Dendritic cell treated with granulocyte-macrophage colony-stimulating factor and Interleukin-4, amounts not matched to agents 40 ng/mL and 50 ng/mL, for 4 days (primary cell): ENCODE measurements at regions not wholly inside any gene's neighbourhood (a gene's known extent, or its start where the extent isn't known, plus 50 kb on each side); places are given as distances from the start of the nearest gene placed in this dataset.

ENCODE experiments used
- H3K27ac Mint-ChIP-seq: one replicate; pipeline ENCODE4 v1.8.0; 2022; ENCODE audit warnings: mild to moderate bottlenecking, mixed read lengths
- H3K27me3 Mint-ChIP-seq: one replicate; pipeline ENCODE4 v1.8.0; 2022; ENCODE audit warnings: mild to moderate bottlenecking, mixed read lengths
- H3K36me3 Mint-ChIP-seq: one replicate; pipeline ENCODE4 v1.8.0; 2022; ENCODE audit warnings: low read depth, mixed read lengths
- H3K4me1 Mint-ChIP-seq: one replicate; pipeline ENCODE4 v1.8.0; 2022; ENCODE audit warnings: low read depth, mixed read lengths
- H3K4me3 Mint-ChIP-seq: one replicate; pipeline ENCODE4 v1.8.0; 2022; ENCODE audit warnings: mild to moderate bottlenecking, moderate library complexity, mixed read lengths
- H3K9me3 Mint-ChIP-seq: one replicate; pipeline ENCODE4 v1.8.0; 2022; ENCODE audit warnings: mixed read lengths
- intact Hi-C: fragments of 100-400 bp; cut with micrococcal nuclease; formaldehyde crosslinking; loops from one replicate; pipeline ENCODE4 v1.15.0; 2022

GRCh38 chr11:86749821-86750401, 50.4 kb upstream of the PRSS23 start:
- H3K36me3 Mint-ChIP-seq, result no peaks in the 10 kb centered on the region
- peaks cover 6% of the 10 kb centered on the region for H3K4me1 Mint-ChIP-seq
- H3K27me3 Mint-ChIP-seq, result peaks cover 6% of the 10 kb centered on the region
- intact Hi-C loops, result loop anchor here (10.0 kb wide), 1 partner anchor 75 kb away; the partner anchor contains the start of gene ME3
- peaks cover 6% of the 10 kb centered on the region for H3K9me3 Mint-ChIP-seq
- no peak overlapping the region for H3K27ac Mint-ChIP-seq
- H3K4me3 Mint-ChIP-seq, result no peak overlapping the region

- intact Hi-C loops, result loop anchor here (10.0 kb wide), 1 partner anchor 75 kb away; the partner anchor contains the start of gene ME3
- Mint-ChIP-seq H3K27me3 (peaks cover 6% of the 10 kb centered on the region), H3K36me3 (no peaks in the 10 kb centered on the region), H3K4me1 (peaks cover 6% of the 10 kb centered on the region), H3K9me3 (peaks cover 8% of the 10 kb centered on the region), H3K4me3 (no peak overlapping the region), H3K27ac (no peak overlapping the region)
Measured at GRCh38 chr11:86749376-86749775, 51.0 kb upstream of the PRSS23 start.

GRCh38 chr11:86748296-86748695, 52.0 kb upstream of the PRSS23 start:
- Mint-ChIP-seq H3K4me3 (no peak overlapping the region), H3K27me3 (peaks cover 6% of the 10 kb centered on the region), H3K9me3 (peaks cover 8% of the 10 kb centered on the region), H3K27ac (no peak overlapping the region), H3K4me1 (peaks cover 12% of the 10 kb centered on the region), H3K36me3 (no peaks in the 10 kb centered on the region)
- intact Hi-C loops, result loop anchor here (10.0 kb wide), 1 partner anchor 73 kb away; the partner anchor contains the start of gene ME3

- H3K9me3 Mint-ChIP-seq, result peaks cover 8% of the 10 kb centered on the region
- no peak overlapping the region for H3K27ac Mint-ChIP-seq
- H3K36me3 Mint-ChIP-seq, result no peaks in the 10 kb centered on the region
- peaks cover 17% of the 10 kb centered on the region for H3K4me1 Mint-ChIP-seq
- intact Hi-C loops, result loop anchor here (10.0 kb wide), 1 partner anchor 73 kb away; the partner anchor contains the start of gene ME3
- H3K4me3 Mint-ChIP-seq, result no peak overlapping the region
- peaks cover 6% of the 10 kb centered on the region for H3K27me3 Mint-ChIP-seq
Measured at GRCh38 chr11:86747801-86748200, 52.5 kb upstream of the PRSS23 start.

- Mint-ChIP-seq H3K4me3 (no peak overlapping the region), H3K4me1 (peaks cover 30% of the 10 kb centered on the region), H3K27ac (no peak overlapping the region), H3K36me3 (no peaks in the 10 kb centered on the region), H3K27me3 (peaks cover 6% of the 10 kb centered on the region), H3K9me3 (peaks cover 8% of the 10 kb centered on the region)
- intact Hi-C loops, result loop anchor here (10.0 kb wide), 1 partner anchor 72 kb away; the partner anchor contains the start of gene ME3
Measured at GRCh38 chr11:86746514-86746913, 53.8 kb upstream of the PRSS23 start.

GRCh38 chr11:86745571-86745970, 54.8 kb upstream of the PRSS23 start:
- Mint-ChIP-seq H3K9me3 (peaks cover 8% of the 10 kb centered on the region), H3K4me3 (no peak overlapping the region), H3K27ac (no peak overlapping the region), H3K27me3 (peaks cover 6% of the 10 kb centered on the region), H3K4me1 (peaks cover 40% of the 10 kb centered on the region), H3K36me3 (no peaks in the 10 kb centered on the region)
- intact Hi-C loops, result loop anchor here (10.0 kb wide), 1 partner anchor 71 kb away; the partner anchor contains the start of gene ME3

GRCh38 chr11:86743223-86744118, 56.9 kb upstream of the PRSS23 start:
- Mint-ChIP-seq H3K36me3 (no peaks in the 10 kb centered on the region), H3K9me3 (peaks cover 8% of the 10 kb centered on the region), H3K27ac (peak overlapping the region; percentile 70), H3K4me3 (no peak overlapping the region), H3K27me3 (no peaks in the 10 kb centered on the region), H3K4me1 (peaks cover 61% of the 10 kb centered on the region)
- intact Hi-C loops, result loop anchor here (10.0 kb wide), 1 partner anchor 69 kb away; the partner anchor contains the start of gene ME3

GRCh38 chr11:86741839-86742805, 58.2 kb upstream of the PRSS23 start:
- peak overlapping the region; percentile 70 for H3K27ac Mint-ChIP-seq
- peaks cover 71% of the 10 kb centered on the region for H3K4me1 Mint-ChIP-seq
- no peaks in the 10 kb centered on the region for H3K36me3 Mint-ChIP-seq
- intact Hi-C loops, result loop anchor here (10.0 kb wide), 1 partner anchor 67 kb away; the partner anchor contains the start of gene ME3
- peaks cover 8% of the 10 kb centered on the region for H3K9me3 Mint-ChIP-seq
- no peaks in the 10 kb centered on the region for H3K27me3 Mint-ChIP-seq
- H3K4me3 Mint-ChIP-seq, result no peak overlapping the region

- intact Hi-C loops, result loop anchor here (10.0 kb wide), 1 partner anchor 67 kb away; the partner anchor contains the start of gene ME3
- Mint-ChIP-seq H3K27ac (peak overlapping the region; percentile 89), H3K9me3 (peaks cover 8% of the 10 kb centered on the region), H3K4me3 (no peak overlapping the region), H3K36me3 (no peaks in the 10 kb centered on the region), H3K4me1 (peaks cover 78% of the 10 kb centered on the region), H3K27me3 (no peaks in the 10 kb centered on the region)
Measured at GRCh38 chr11:86741484-86741835, 58.9 kb upstream of the PRSS23 start.

GRCh38 chr11:86740628-86741483, 59.5 kb upstream of the PRSS23 start:
- intact Hi-C loops, result loop anchor here (10.0 kb wide), 1 partner anchor 66 kb away; the partner anchor contains the start of gene ME3
- H3K27ac Mint-ChIP-seq, result peak overlapping the region; percentile 89
- H3K4me1 Mint-ChIP-seq, result peaks cover 78% of the 10 kb centered on the region
- H3K9me3 Mint-ChIP-seq, result peaks cover 8% of the 10 kb centered on the region
- no peaks in the 10 kb centered on the region for H3K36me3 Mint-ChIP-seq
- no peaks in the 10 kb centered on the region for H3K27me3 Mint-ChIP-seq
- no peak overlapping the region for H3K4me3 Mint-ChIP-seq

- Mint-ChIP-seq H3K4me1 (peaks cover 68% of the 10 kb centered on the region), H3K4me3 (no peak overlapping the region), H3K9me3 (no peaks in the 10 kb centered on the region), H3K36me3 (no peaks in the 10 kb centered on the region), H3K27me3 (no peaks in the 10 kb centered on the region), H3K27ac (peak overlapping the region; percentile 89)
- intact Hi-C loops, result no loop called here
Measured at GRCh38 chr11:86738568-86738967, 61.8 kb upstream of the PRSS23 start.

- Mint-ChIP-seq H3K4me1 (peaks cover 60% of the 10 kb centered on the region), H3K4me3 (no peak overlapping the region), H3K27ac (peak overlapping the region; percentile 50), H3K36me3 (no peaks in the 10 kb centered on the region), H3K9me3 (no peaks in the 10 kb centered on the region), H3K27me3 (no peaks in the 10 kb centered on the region)
- intact Hi-C loops, result no loop called here
Measured at GRCh38 chr11:86737737-86738136, 62.6 kb upstream of the PRSS23 start.
